HG03571 (cell line): ENCODE measurements at regions not wholly inside any gene's neighbourhood (a gene's known extent, or its start where the extent isn't known, plus 50 kb on each side); places are given as distances from the start of the nearest gene placed in this dataset.
A peak's percentile ranks its signal among the peaks of the same experiment; 100 is the strongest.
"Not testable (repeated sequence)": the region's sequence is repeated elsewhere in the genome, so short reads cannot be mapped to it uniquely, and the experiment has no call there.

Source experiments
- ATAC-seq: cut with Tn5 transposase; IDR thresholded peaks from one replicate; pipeline ENCODE4 v1.9.1; 2021; ENCODE audit not compliant: unreplicated experiment

DNA sequence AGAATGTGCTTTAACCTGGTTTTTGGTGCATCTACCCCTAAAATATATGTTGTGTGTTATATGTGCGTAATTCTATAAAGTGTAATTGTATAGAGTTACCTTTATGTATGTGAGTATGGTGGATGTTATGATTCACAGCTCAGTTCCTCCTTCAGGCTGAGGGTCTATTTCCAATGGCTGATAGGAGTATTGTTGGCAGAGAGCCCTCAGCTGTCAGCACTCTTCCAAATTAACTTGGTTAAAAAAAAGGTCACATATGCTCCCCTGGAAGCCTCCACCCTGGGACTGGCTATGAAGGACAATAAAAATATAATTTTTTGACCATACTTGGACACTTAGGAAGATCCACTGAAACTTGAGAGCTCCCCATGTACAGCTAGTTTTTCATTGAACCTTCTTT lies 250.4 kb upstream of the CDH12 start:
- no peak for ATAC-seq

DNA sequence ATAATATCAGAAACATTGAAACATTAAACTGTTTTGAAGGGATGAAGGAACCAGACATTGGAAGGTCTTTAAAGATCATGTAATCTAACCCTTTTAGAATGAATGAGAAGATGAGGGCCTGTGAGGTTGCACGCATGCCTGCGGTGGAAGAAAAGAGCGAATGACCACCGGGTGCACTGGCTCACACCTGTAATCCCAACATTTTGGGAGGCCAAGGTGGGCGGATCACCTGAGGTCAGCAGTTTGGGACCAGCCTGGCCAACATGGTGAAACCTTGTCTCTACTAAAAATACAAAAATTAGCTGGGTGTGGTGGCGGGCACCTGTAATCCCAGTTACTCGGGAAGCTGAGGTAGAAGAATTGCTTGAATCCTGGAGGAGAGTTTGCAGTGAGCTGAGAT lies 242.3 kb upstream of the CDH12 start:
- not testable (repeated sequence) for ATAC-seq

DNA sequence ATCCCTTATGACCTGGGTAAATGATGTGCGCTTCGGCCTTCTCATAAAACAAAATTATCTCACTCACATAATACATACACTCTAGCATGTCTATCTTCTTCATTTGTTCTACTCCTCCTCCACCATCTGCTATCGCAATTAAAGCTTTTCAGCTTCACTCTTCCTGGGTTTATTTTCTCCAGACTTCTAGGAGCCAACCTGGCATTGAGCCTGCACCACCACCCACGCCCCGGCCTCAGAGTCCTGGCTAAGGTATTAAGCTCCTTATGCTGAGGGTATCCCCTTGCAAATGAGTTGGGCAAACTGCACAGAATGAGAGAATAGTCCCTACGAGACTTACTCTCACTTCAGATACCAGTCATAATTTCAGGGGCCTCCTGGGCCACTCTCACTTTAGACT lies 236.1 kb upstream of the CDH12 start:
- no peak for ATAC-seq

DNA sequence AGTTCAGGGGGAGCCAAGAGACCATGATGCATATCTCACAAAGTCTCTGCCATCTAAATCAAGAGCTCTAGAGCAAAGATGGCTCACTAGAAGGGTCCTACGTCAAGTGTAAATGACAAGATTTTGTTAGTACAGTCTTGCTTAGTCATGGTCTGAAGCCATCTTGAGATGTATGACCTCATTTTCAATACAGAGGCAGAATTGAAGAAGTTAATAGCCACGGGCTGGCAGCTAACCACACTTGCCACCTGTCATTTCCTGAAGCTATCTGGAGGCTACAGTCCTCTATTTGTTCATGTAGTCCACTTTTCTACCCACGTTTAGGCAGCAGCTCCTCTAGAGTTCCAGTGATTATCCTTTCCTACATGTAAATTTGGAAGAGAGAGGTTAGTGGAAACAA lies 231.7 kb upstream of the CDH12 start:
- peak; percentile 83 for ATAC-seq

DNA sequence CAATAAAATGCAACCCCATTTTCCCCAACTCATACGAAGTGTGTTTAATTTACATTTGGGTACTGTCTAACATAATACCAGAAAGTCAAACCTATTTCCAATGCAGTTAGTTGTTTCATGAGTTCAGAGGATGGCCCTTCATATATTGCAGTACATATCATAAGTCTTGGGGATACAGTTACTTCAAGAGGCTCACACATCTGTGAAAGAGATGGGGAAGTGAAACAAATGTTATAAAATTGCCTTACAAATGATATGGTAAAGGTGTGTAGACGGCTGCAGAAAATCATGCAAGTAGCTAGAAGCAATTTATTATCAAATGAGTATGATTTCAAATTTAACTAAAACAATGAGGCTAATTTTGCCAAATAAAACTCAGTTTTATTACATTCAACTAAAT lies 219.0 kb upstream of the CDH12 start:
- peak; percentile 82 for ATAC-seq

GRCh38 chr5:23071682-23072081 lies 218.5 kb upstream of the CDH12 start:
- ATAC-seq: peak; percentile 62

- no peak for ATAC-seq
Observed at GRCh38 chr5:23064710-23065109, 211.6 kb upstream of the CDH12 start.

DNA sequence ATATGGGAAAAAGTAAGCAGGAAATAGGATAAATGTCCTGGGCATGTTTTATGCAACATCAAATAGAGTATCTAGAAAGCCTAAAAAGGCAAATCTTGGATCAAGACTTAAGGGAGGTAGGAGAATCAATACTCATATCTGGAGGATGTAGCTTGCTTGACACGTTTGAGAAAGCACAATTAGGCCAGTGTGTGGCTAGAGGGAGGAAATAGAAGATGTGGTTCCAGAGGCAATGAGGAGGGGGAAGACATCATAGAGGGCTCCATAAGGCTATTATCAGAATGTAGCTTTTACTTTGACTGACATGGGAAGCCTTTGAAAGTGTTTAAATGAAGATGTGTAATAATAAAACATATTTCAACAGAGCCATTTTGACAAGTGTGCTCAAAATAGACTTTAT lies 200.7 kb upstream of the CDH12 start:
- no peak for ATAC-seq

DNA sequence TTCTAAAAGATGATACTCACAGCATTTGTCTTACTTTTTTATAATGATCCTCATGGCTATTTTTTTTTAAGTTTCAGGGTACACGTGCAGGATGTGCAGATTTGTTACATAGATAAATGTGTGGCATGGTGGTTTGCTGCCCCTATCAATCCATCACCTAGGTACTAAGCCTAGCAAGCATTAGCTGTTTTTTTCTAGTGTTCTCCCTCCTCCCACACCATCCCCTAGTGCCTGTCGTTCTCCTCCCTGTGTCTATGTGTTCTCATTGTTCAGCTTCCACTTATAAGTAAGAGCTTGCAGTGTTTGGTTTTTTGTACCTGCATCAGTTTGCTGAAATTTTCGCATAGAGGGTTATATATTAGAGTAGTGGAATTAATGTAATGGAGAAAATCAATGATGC lies 189.1 kb upstream of the CDH12 start:
- no peak for ATAC-seq

DNA sequence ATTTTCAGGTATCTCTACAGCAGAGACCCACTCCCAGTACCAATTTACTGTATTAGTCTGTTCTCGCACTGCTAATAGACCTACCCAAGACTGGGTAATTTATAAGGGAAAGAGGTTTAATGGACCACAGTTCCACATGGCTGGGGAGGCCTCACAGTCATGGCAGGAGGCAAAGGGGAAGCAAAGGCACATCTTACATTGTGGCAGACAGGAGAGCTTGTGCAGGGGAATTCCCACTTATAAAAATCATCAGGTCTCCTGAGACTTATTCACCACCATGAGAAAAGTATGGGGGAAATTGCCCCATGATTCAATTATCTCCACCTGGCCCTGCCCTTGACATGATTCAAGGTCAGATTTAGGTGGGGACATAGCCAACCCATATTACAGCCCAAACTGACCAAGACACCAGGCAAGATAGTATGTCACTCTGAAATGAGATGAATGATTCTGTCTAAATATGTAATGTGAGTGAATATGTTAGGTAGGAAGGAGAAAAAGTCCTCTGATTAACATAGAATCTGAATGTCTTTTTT lies 182.5 kb upstream of the CDH12 start:
- no peak for ATAC-seq

- ATAC-seq: no peak
Observed at GRCh38 chr5:23033864-23034263, 180.7 kb upstream of the CDH12 start.

- no peak for ATAC-seq
Observed at GRCh38 chr5:23029290-23029689, 176.1 kb upstream of the CDH12 start.

DNA sequence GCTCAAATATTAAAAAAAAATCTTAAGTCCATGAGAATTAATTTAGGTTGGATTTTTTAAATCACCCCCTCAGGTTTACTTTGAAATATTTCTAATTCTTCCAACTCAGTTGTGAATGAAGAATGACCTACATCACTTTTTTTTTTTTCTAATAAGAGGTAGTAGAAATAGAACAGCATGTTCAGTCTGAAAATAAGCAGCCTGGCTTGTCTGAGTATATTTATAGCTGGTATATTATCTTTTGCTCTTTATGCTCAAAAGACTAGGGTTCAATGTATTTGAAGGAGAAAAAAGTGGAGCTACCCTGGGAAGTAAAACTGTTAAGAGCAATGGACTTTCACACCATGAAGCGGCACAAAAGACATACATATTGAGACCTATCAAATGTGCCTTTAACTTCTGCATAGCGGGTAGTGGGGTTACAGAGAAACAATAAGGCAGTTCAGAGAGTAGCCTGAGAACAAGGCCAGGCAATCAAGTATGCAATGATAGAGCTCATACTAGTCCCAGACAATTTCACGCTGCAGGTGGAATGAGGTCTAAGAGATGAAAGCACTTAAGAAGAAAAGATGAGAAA lies 175.4 kb upstream of the CDH12 start:
- ATAC-seq: no peak

DNA sequence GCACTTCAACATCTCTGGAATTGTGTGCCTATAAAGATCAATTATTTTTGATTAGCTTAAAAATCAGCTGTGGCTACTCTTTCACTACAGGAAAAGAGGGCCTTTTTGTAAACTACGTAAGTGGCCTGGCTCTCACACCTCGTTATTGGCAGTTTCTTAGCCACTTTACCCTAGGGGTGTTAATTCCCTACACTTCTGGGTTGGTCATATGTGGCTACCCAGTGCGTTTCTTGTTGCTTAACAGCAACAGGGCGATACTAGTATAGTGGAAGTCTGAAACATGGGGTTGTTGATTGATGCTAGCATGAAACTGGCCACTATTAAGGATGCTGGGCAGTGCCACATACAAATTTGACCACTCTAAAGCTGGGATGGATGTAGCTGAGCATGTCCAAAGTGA lies 174.7 kb upstream of the CDH12 start:
- no peak for ATAC-seq

DNA sequence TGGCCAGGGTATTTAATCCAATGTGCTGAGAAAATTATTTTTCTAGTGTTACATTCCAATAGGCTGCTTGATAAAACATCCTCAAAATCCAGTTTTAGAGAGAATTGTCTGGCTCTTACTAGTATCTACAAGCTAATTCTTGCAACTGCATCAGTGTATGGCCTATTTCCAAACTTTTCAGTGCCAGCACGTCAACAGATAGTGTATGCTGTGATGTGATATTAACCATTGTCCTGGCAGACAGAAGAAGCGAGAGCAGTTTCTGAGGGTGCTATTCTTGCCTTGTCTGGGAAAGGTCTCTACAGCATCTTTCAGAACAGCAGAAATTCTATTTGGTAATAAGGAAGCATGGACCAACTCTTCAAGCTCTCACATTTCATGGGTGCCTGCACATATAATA lies 174.2 kb upstream of the CDH12 start:
- ATAC-seq: no peak

DNA sequence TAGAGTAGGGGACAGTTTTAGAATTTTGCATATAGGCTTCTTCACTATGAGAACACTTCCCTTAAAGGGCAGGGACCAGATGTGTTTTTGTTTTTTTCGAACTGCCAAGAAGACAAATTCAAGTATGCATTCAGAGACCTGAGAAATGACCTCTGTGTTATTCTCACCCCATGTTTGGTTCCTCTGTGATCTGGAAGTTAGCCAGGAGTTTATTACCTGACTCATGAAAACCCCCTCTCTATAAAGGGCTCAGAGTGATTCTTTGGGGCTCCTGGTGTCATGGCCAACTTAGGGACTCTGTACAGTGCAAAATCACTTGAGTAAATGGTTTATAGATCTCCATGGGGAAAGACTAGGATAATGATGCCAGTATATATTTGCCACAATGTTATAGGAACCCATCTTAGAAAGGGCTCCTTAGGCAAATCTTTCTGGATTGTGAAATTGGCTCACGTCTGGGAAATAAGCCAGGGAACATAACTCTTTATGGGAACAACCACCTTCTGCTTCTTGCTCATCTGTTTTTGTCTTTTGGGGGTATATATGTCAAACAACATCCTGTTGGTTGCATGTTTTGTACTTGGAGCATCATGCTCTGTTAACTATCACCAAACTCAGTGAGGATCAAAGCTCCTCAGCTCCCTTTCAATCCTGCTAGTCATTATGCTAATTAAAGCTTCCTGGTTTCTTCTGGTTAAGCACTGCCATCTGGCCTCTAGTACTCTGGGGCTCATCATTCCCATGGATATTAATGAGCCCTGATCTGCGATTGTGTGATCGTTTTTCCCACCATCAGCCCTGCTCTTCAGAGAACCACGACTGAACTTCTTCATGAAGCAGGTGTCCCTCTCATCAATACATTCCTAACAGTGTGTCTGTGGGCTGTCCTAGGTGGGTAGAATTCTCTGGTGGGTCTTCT lies 173.4 kb upstream of the CDH12 start:
- ATAC-seq: no peak

DNA sequence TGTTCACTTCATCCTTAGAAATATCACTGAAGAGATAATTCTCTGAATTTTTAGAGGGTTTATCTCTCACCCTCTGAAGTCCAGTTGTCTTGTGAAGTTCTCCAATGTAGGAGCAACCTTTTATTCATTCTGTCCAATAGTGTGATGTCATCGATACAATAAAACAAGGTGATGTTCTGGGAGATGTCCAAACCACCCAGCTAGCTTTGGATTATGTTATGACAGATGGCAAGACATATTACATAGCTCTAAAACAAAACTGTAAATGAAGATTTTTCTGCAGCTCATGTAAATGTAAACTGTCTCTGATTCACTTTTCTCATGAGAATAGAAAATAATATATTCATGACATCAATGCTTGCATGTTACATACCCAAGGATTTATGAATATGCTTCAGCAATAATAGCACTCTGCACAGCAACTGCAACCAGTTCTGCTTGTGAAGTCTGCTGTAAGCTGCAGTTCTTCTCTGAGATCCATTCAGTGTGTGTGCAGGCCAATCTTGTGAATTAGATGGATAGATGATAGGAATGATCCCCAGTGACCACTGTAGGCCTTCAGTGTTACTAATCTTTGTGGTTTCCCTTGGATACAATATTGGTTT lies 172.6 kb upstream of the CDH12 start:
- ATAC-seq: no peak

- ATAC-seq: no peak
Observed at GRCh38 chr5:23024470-23024869, 171.3 kb upstream of the CDH12 start.

GRCh38 chr5:23014825-23015224 lies 161.7 kb upstream of the CDH12 start:
- ATAC-seq: no peak

GRCh38 chr5:23014266-23014665 lies 161.1 kb upstream of the CDH12 start:
- ATAC-seq: no peak

GRCh38 chr5:23013395-23013998 lies 160.4 kb upstream of the CDH12 start:
- no peak for ATAC-seq

DNA sequence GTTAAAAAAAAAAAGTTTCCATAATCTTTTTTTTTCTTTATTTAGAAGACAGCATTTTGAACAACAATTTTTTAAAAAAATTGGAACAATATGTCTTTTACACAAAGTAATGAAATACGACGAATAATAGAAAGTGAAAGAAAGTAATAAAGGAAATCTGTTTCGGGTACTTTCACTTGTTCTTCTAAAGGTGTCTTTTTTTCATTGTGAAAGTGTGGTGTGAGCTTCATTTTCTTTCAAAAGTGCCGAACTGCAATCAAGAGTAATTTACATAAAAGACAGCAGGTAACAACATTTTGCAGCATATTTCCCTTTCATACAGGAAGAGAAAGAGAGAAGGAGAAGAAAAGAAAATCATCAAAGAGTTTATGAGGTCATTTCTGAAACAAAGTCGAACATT lies 159.7 kb upstream of the CDH12 start:
- peak; percentile 85 for ATAC-seq
